HCT116 (cell line): ENCODE measurements at regions not wholly inside any gene's neighbourhood (a gene's known extent, or its start where the extent isn't known, plus 50 kb on each side); places are given as distances from the start of the nearest gene placed in this dataset.
"Not testable (repeated sequence)": the region's sequence is repeated elsewhere in the genome, so short reads cannot be mapped to it uniquely, and the experiment has no call there.

Source experiments
- ATAC-seq: fragments of 200-7000 bp; cut with Tn5 transposase; 2 replicates; pipeline ENCODE4 v1.9.1; 2020; ENCODE audit warnings: mild to moderate bottlenecking, moderate library complexity
- BruUV-seq: library from RNA; stranded (reverse); fragments of 400-500 nt; replicated peaks from 2 replicates; lab custom pipeline; 2021; lab: Mats Ljungman, UMichigan
- CTCF ChIA-PET: fragments of 300-600 bp; sonication (Branson Sonifier 250); formaldehyde crosslinking; loops from one replicate; lab custom pipeline; 2021; ENCODE audit warnings: antibody characterized with exemption; lab: Charles Lee
- POLR2A ChIA-PET: fragments of 300-600, 350-600 bp; sonication (Branson Sonifier 250); formaldehyde crosslinking; loops from one replicate; lab custom pipeline; 2021; ENCODE audit warnings: antibody characterized with exemption; lab: Charles Lee
- RAD21 ChIA-PET, 2 experiments: fragments of 300-600 bp; sonication (Branson Sonifier 250); formaldehyde crosslinking; loops; one replicate each; lab custom pipeline; 2023; ENCODE audit warnings: low total read pairs in 2 of 2; ENCODE audit not compliant: uncharacterized antibody in 2 of 2, unreplicated experiment in 2 of 2, low non-redundant PET in 1 of 2; lab: Charles Lee
- DNase-seq: peaks from one replicate; pipeline ENCODE4 v3.0.0-alpha.2; 2010; ENCODE audit warnings: low read depth, low spot score
- H2AFZ ChIP-seq: fragments of 200-600 bp; shearing (Covaris generic), sonication (generic); 2 replicates; pipeline ENCODE4 v1.6.1; 2017; ENCODE audit warnings: low read depth, mixed run types, mixed read lengths, antibody characterized with exemption, low read length; ENCODE audit not compliant: poor library complexity, severe bottlenecking
- H3K27ac ChIP-seq: 2 replicates; pipeline ENCODE4 v1.5.1; 2012; ENCODE audit warnings: low read depth, low read length
- H3K27me3 ChIP-seq: fragments of 200-600 bp; sonication (generic); 2 replicates; pipeline ENCODE4 v1.6.1; 2016; ENCODE audit warnings: mixed run types, low read length, mixed read lengths; ENCODE audit not compliant: insufficient read depth
- H3K36me3 ChIP-seq, 2 experiments: fragments of 200-500 bp in 1 of 2; fragments of 200-600 bp in 1 of 2; sonication (Bioruptor generic) in 1 of 2; sonication (generic) in 1 of 2; 2 replicates each; pipeline versions ENCODE4 v1.5.1 to v1.6.1; 2014 to 2016; ENCODE audit warnings: low read length in 2 of 2, inconsistent platforms in 1 of 2, mixed read lengths in 1 of 2, mixed run types in 1 of 2; ENCODE audit not compliant: insufficient read depth in 2 of 2, control insufficient read depth in 1 of 2
- H3K4me1 ChIP-seq, 2 experiments: fragments of 200-600 bp in 1 of 2; sonication (generic) in 1 of 2; 2 replicates each; pipeline versions ENCODE4 v1.5.1 to v1.6.1; 2012 to 2017; ENCODE audit warnings: low read length in 2 of 2, inconsistent platforms in 1 of 2, mild to moderate bottlenecking in 1 of 2, mixed read lengths in 1 of 2, mixed run types in 1 of 2, moderate library complexity in 1 of 2; ENCODE audit not compliant: insufficient read depth in 2 of 2, control insufficient read depth in 1 of 2
- H3K4me2 ChIP-seq: fragments of 200-600 bp; sonication (generic); 2 replicates; pipeline ENCODE4 v1.6.1; 2017; ENCODE audit warnings: mixed run types, low read length, mixed read lengths
- H3K4me3 ChIP-seq, 2 experiments: fragments of 200-600 bp in 1 of 2; sonication (generic) in 1 of 2; replicated peaks in 1 of 2; 2 replicates each; pipeline ENCODE4 v1.5.1; 2011 to 2016; ENCODE audit warnings: low read length in 2 of 2, control low read depth in 1 of 2, low read depth in 1 of 2, mild to moderate bottlenecking in 1 of 2, mixed read lengths in 1 of 2, mixed run types in 1 of 2
- H3K79me2 ChIP-seq: fragments of 200-600 bp; sonication (generic); 2 replicates; pipeline ENCODE4 v1.6.1; 2017; ENCODE audit warnings: mild to moderate bottlenecking, mixed run types, low read length, moderate library complexity, mixed read lengths; ENCODE audit not compliant: insufficient read depth
- H3K9ac ChIP-seq: fragments of 200-600 bp; sonication (generic); 2 replicates; pipeline ENCODE4 v1.6.1; 2016; ENCODE audit warnings: low read length, mixed read lengths
- H3K9me2 ChIP-seq: fragments of 200-600 bp; sonication (generic), shearing (Covaris generic); 2 replicates; pipeline ENCODE4 v1.6.1; 2017; ENCODE audit warnings: mixed run types, mild to moderate bottlenecking, moderate library complexity; ENCODE audit not compliant: insufficient read depth
- H3K9me3 ChIP-seq, 2 experiments: fragments of 200-500 bp in 1 of 2; fragments of 200-600 bp in 1 of 2; sonication (Bioruptor generic) in 1 of 2; sonication (generic) in 1 of 2; 2 replicates each; pipeline ENCODE4 v1.6.1; 2014 to 2017; ENCODE audit warnings: low read length in 2 of 2, mixed read lengths in 2 of 2, inconsistent platforms in 1 of 2, low read depth in 1 of 2, mild to moderate bottlenecking in 1 of 2, mixed run types in 1 of 2, moderate library complexity in 1 of 2; ENCODE audit not compliant: control insufficient read depth in 1 of 2, insufficient read depth in 1 of 2
- H4K20me1 ChIP-seq: fragments of 200-600 bp; sonication (generic), shearing (Covaris generic); 2 replicates; pipeline ENCODE4 v1.6.1; 2017; ENCODE audit warnings: mixed run types, mild to moderate bottlenecking, moderate library complexity; ENCODE audit not compliant: insufficient read depth
- EZH2 ChIP-seq: fragments of 200-600 bp; sonication (generic); IDR thresholded peaks from 2 replicates; pipeline ENCODE4 v1.6.1; 2017; ENCODE audit warnings: antibody characterized with exemption, mixed run types
- EZH2phosphoT487 ChIP-seq: fragments of 200-600 bp; IDR thresholded peaks from 2 replicates; pipeline ENCODE4 v1.6.1; 2018; ENCODE audit warnings: antibody characterized with exemption, borderline replicate concordance
- RAD21 ChIP-seq: IDR thresholded peaks from 2 replicates; pipeline ENCODE4 v1.6.1; 2012; ENCODE audit warnings: low read depth, mild to moderate bottlenecking
- SP1 ChIP-seq: IDR thresholded peaks from 2 replicates; pipeline ENCODE4 v1.6.1; 2012; ENCODE audit warnings: low read depth
- TCF7L2 ChIP-seq: IDR thresholded peaks from 2 replicates; pipeline ENCODE4 v1.7.0; 2011; ENCODE audit warnings: borderline replicate concordance, inconsistent platforms; ENCODE audit not compliant: insufficient read depth, insufficient read length; ENCODE audit errors: extremely low read depth
- YY1 ChIP-seq: IDR thresholded peaks from 2 replicates; pipeline ENCODE4 v1.6.1; 2011; ENCODE audit warnings: low read length, low read depth, moderate library complexity, mild to moderate bottlenecking; ENCODE audit not compliant: insufficient replicate concordance; ENCODE audit errors: extremely low read depth
- intact Hi-C: fragments of 100-400 bp; cut with micrococcal nuclease; formaldehyde crosslinking; loops from 2 replicates; pipeline ENCODE4 v1.10.0; 2022

GRCh38 chrX:137143864-137144263 is 110.1 kb upstream of the GPR101 start:
- no TSS peak for BruUV-seq
- ChIA-PET POLR2A (no interaction called here), RAD21 (no interaction called here), CTCF (no interaction called here)
- H3K36me3 ChIP-seq: no peaks in the 10 kb centered on the region
- no peaks in the 10 kb centered on the region for H3K9me3 ChIP-seq
- no peak overlapping the region for H2AFZ ChIP-seq
- no peak for DNase-seq
- H3K27me3 ChIP-seq: no peaks in the 10 kb centered on the region
- intact Hi-C loops: no loop called here
- H3K4me1 ChIP-seq: no peaks in the 10 kb centered on the region
- no peak overlapping the region for H3K4me2 ChIP-seq
- ATAC-seq: no peak
- TF ChIP-seq TCF7L2 (no peak), EZH2 (no peak), YY1 (no peak), EZH2phosphoT487 (no peak), SP1 (no peak), RAD21 (no peak)
- H4K20me1 ChIP-seq: no peaks in the 10 kb centered on the region
- H3K9me2 ChIP-seq: no peaks in the 10 kb centered on the region
- no peak overlapping the region for H3K4me3 ChIP-seq
- H3K9ac ChIP-seq: no peak overlapping the region
- H3K27ac ChIP-seq: no peak overlapping the region
- H3K79me2 ChIP-seq: no peaks in the 10 kb centered on the region

- H3K4me3 ChIP-seq, RAD21 ChIA-PET, CTCF ChIA-PET, H3K9me2 ChIP-seq, BruUV-seq, DNase-seq, H3K27me3 ChIP-seq, H2AFZ ChIP-seq, H3K4me1 ChIP-seq, H3K9me3 ChIP-seq, intact Hi-C loops, H4K20me1 ChIP-seq, H3K27ac ChIP-seq, H3K36me3 ChIP-seq, ATAC-seq, H3K4me2 ChIP-seq, H3K79me2 ChIP-seq, H3K9ac ChIP-seq, POLR2A ChIA-PET: not testable (repeated sequence)
These were observed 88.9 kb upstream of the GPR101 start for GRCh38 chrX:137122651-137123050.
